Naive thymus-derived CD8-positive, alpha-beta T cell (primary cell): ENCODE measurements at regions not wholly inside any gene's neighbourhood (a gene's known extent, or its start where the extent isn't known, plus 50 kb on each side); places are given as distances from the start of the nearest gene placed in this dataset.

Experiments
- ATAC-seq, 2 donors: fragments of 150-1000 bp; cut with Tn5 transposase in 1 of 2; sonication (Bioruptor Pico), chemical (Tn5 transposase) in 1 of 2; 1 replicate in 1 of 2; 2 replicates in 1 of 2; pipeline ENCODE4 v1.10.0; 2021; ENCODE audit warnings: mild to moderate bottlenecking in 2 of 2, moderate library complexity in 2 of 2
- POLR2A ChIA-PET: fragments of 350-600 bp; sonication (Branson Sonifier 250); formaldehyde crosslinking; loops from one replicate; lab custom pipeline; 2021; ENCODE audit warnings: antibody characterized with exemption; lab: Charles Lee
- DNase-seq, 10 donors: peaks; one replicate each; pipeline versions ENCODE4 v3.0.0 to v3.0.0-alpha.2; 2020 to 2022
- H3K27ac Mint-ChIP-seq, 10 donors: one replicate each; pipeline ENCODE4 v1.8.0; 2020 to 2022; ENCODE audit warnings: mild to moderate bottlenecking in 10 of 10, mixed read lengths in 10 of 10, moderate library complexity in 4 of 10, inconsistent platforms in 1 of 10
- H3K27me3 Mint-ChIP-seq, 5 donors: one replicate each; pipeline ENCODE4 v1.8.0; 2021 to 2022; ENCODE audit warnings: mixed read lengths in 5 of 5
- H3K36me3 Mint-ChIP-seq, 3 donors: one replicate each; pipeline ENCODE4 v1.8.0; 2020 to 2022; ENCODE audit warnings: mixed read lengths in 3 of 3, mild to moderate bottlenecking in 2 of 3, inconsistent platforms in 1 of 3
- H3K4me1 Mint-ChIP-seq, 4 donors: one replicate each; pipeline ENCODE4 v1.8.0; 2021 to 2022; ENCODE audit warnings: mixed read lengths in 4 of 4
- H3K4me3 Mint-ChIP-seq, 10 donors: one replicate each; pipeline ENCODE4 v1.8.0; 2020 to 2022; ENCODE audit warnings: mild to moderate bottlenecking in 10 of 10, mixed read lengths in 10 of 10, moderate library complexity in 6 of 10, inconsistent platforms in 1 of 10
- H3K9me3 Mint-ChIP-seq, 9 donors: one replicate each; pipeline ENCODE4 v1.8.0; 2020 to 2022; ENCODE audit warnings: mixed read lengths in 9 of 9, mild to moderate bottlenecking in 3 of 9, inconsistent platforms in 1 of 9, moderate library complexity in 1 of 9

DNA sequence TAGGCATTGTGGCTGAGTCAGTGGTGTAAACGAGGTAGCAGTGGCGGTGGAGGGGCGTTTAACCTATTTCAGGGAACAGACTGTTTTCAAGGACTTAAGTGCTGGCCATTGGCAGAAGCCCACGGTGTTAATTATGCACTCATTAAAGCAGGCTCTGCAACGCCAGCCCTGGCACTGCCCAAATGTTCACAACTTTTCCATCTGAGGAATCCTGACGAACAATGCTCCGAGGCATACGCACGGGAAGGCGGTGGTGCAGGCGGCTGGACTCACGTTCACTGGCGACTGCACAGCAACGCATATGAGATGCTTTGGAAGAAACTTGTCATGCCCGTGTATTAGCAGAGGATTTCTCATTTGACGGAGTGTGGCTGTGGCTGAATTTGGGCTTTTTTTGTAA is 70.6 kb upstream of the SLC24A4 start:
- peaks cover 23 to 60% (median 42%) of the 10 kb centered on the region in 5 donors for H3K27me3 Mint-ChIP-seq
- peaks cover 0 to 3% (median 0%) of the 10 kb centered on the region in 9 donors for H3K9me3 Mint-ChIP-seq
- no peaks in the 10 kb centered on the region for H3K36me3 Mint-ChIP-seq
- H3K27ac Mint-ChIP-seq, result peak overlapping the region in 1 of 10 donors; percentile 60
- ATAC-seq (no peak), DNase-seq (no peak)
- no peak overlapping the region for H3K4me3 Mint-ChIP-seq
- POLR2A ChIA-PET, result no interaction called here
- H3K4me1 Mint-ChIP-seq, result peaks cover 6 to 15% (median 9%) of the 10 kb centered on the region in 4 donors

GRCh38 chr14:92253381-92253894 is 69.5 kb upstream of the SLC24A4 start:
- Mint-ChIP-seq H3K27ac (no peak overlapping the region), H3K4me1 (peaks cover 6 to 15% (median 8%) of the 10 kb centered on the region in 4 donors), H3K9me3 (no peaks in the 10 kb centered on the region), H3K27me3 (peaks cover 23 to 60% (median 42%) of the 10 kb centered on the region in 5 donors), H3K4me3 (no peak overlapping the region), H3K36me3 (no peaks in the 10 kb centered on the region)
- ATAC-seq (no peak), DNase-seq (no peak)
- POLR2A ChIA-PET, result no interaction called here

GRCh38 chr14:92254786-92255185 is 68.2 kb upstream of the SLC24A4 start:
- POLR2A ChIA-PET, result no interaction called here
- H3K4me1 Mint-ChIP-seq, result peaks cover 6 to 15% (median 9%) of the 10 kb centered on the region in 4 donors

DNA sequence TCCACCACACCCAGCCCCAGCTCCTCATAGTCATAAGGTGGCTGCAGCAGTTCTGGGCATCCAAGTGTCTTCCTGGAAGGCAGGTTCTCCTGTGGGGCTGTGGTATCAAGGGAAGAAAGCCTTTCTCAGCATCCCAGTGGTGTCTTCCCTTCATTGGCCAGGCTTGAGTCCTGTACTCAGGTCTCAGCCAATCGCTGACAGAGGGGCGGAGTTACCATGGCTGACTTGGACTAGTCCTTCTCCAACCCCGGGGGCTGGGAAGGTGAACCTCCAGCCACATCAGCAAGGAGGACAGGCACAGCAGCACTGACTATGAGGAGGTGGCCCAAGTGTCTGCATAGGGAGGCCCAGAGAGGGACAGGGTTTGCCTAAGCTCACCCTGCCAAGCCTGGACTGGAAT is 64.0 kb upstream of the SLC24A4 start:
- no peaks in the 10 kb centered on the region for H3K9me3 Mint-ChIP-seq
- H3K4me3 Mint-ChIP-seq, result no peak overlapping the region
- ATAC-seq, result no peak
- peaks cover 4 to 14% (median 9%) of the 10 kb centered on the region in 4 donors for H3K4me1 Mint-ChIP-seq
- H3K36me3 Mint-ChIP-seq, result no peaks in the 10 kb centered on the region
- DNase-seq, result no peak
- POLR2A ChIA-PET, result no interaction called here
- H3K27ac Mint-ChIP-seq, result no peak overlapping the region
- H3K27me3 Mint-ChIP-seq, result peaks cover 16 to 34% (median 22%) of the 10 kb centered on the region in 5 donors

More at GRCh38 chr14:92254786-92255185, 68.2 kb upstream of the SLC24A4 start:
- DNase-seq, result no peak
- H3K27ac Mint-ChIP-seq, result peak overlapping the region in 1 of 10 donors; percentile 40
- ATAC-seq, result no peak
- no peaks in the 10 kb centered on the region for H3K9me3 Mint-ChIP-seq
- peak overlapping the region in 4 of 10 donors; percentile 0 to 39 (median 10) for H3K4me3 Mint-ChIP-seq
- peaks cover 22 to 60% (median 42%) of the 10 kb centered on the region in 5 donors for H3K27me3 Mint-ChIP-seq
- H3K36me3 Mint-ChIP-seq, result no peaks in the 10 kb centered on the region

GRCh38 chr14:92259613-92260357 is 63.2 kb upstream of the SLC24A4 start:
- Mint-ChIP-seq H3K4me3 (peak overlapping the region in 1 of 10 donors; percentile 20), H3K4me1 (peaks cover 4 to 14% (median 5%) of the 10 kb centered on the region in 4 donors), H3K36me3 (no peaks in the 10 kb centered on the region), H3K27ac (peak overlapping the region in 2 of 10 donors; percentile 47 to 56), H3K27me3 (peaks cover 11 to 26% (median 16%) of the 10 kb centered on the region in 5 donors), H3K9me3 (no peaks in the 10 kb centered on the region)
- POLR2A ChIA-PET, result no interaction called here
- no peak for ATAC-seq
- DNase-seq, result no peak

- Mint-ChIP-seq H3K4me3 (no peak overlapping the region), H3K27ac (peak overlapping the region in 1 of 10 donors; percentile 32), H3K36me3 (no peaks in the 10 kb centered on the region), H3K27me3 (peaks cover 0 to 2% (median 0%) of the 10 kb centered on the region in 5 donors), H3K4me1 (peaks cover 0 to 10% (median 0%) of the 10 kb centered on the region in 4 donors), H3K9me3 (no peaks in the 10 kb centered on the region)
- ATAC-seq, result no peak
- DNase-seq, result no peak
- POLR2A ChIA-PET, result no interaction called here
Measured at GRCh38 chr14:92263681-92264080, 59.3 kb upstream of the SLC24A4 start.

GRCh38 chr14:92264195-92264594 is 58.8 kb upstream of the SLC24A4 start:
- H3K36me3 Mint-ChIP-seq, result no peaks in the 10 kb centered on the region
- H3K27ac Mint-ChIP-seq, result peak overlapping the region in 1 of 10 donors; percentile 32
- H3K4me1 Mint-ChIP-seq, result peaks cover 0 to 10% (median 0%) of the 10 kb centered on the region in 4 donors
- DNase-seq (no peak), ATAC-seq (no peak)
- peaks cover 0 to 2% (median 0%) of the 10 kb centered on the region in 5 donors for H3K27me3 Mint-ChIP-seq
- POLR2A ChIA-PET, result no interaction called here
- no peak overlapping the region for H3K4me3 Mint-ChIP-seq
- H3K9me3 Mint-ChIP-seq, result no peaks in the 10 kb centered on the region

DNA sequence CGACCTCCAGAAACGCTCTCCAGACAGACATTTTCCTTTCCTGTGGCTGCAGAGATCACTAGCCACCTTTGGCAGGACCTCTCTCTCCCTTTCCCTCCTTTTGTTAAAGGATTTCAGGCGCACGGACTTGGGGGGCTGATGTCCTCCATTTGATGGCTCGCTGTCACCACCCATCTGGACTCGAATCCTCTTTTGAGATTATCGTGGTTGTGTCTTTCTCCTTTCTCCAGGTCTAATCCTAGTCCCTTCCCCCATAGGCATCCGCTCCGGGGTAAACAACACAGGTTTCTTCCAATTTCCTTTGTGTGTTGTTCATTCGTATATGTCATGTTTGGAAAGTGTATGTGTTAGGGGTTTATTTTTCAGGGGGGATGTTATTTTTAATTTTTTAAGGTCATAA is 56.7 kb upstream of the SLC24A4 start:
- no peak for ATAC-seq
- peaks cover 0 to 4% (median 0%) of the 10 kb centered on the region in 4 donors for H3K4me1 Mint-ChIP-seq
- H3K9me3 Mint-ChIP-seq, result no peaks in the 10 kb centered on the region
- H3K27me3 Mint-ChIP-seq, result peaks cover 0 to 2% (median 0%) of the 10 kb centered on the region in 5 donors
- no peak for DNase-seq
- no peak overlapping the region for H3K4me3 Mint-ChIP-seq
- H3K36me3 Mint-ChIP-seq, result no peaks in the 10 kb centered on the region
- peak overlapping the region in 1 of 10 donors; percentile 70 for H3K27ac Mint-ChIP-seq
- POLR2A ChIA-PET, result no interaction called here
